Panc1 (cell line): ENCODE measurements at regions not wholly inside any gene's neighbourhood (a gene's known extent, or its start where the extent isn't known, plus 50 kb on each side); places are given as distances from the start of the nearest gene placed in this dataset.

Experiments used
- ATAC-seq: fragments of 200-7000 bp; cut with Tn5 transposase; 2 replicates; pipeline ENCODE4 v1.9.1; 2020; ENCODE audit warnings: mild to moderate bottlenecking, moderate library complexity
- BruUV-seq: library from RNA; stranded (reverse); fragments of 400-500 nt; replicated peaks from 2 replicates; lab custom pipeline; 2021; lab: Mats Ljungman, UMichigan
- CTCF ChIA-PET: fragments of 300-600 bp; sonication (Branson Sonifier 250); formaldehyde crosslinking; loops from one replicate; lab custom pipeline; 2022; ENCODE audit warnings: antibody characterized with exemption; lab: Charles Lee
- POLR2A ChIA-PET: fragments of 300-600 bp; sonication (Branson Sonifier 250); formaldehyde crosslinking; loops from one replicate; lab custom pipeline; 2022; ENCODE audit warnings: antibody characterized with exemption; lab: Charles Lee
- DNase-seq: peaks from one replicate; pipeline ENCODE4 v3.0.0-alpha.2; 2010; ENCODE audit warnings: low read depth, low spot score
- H3K27ac ChIP-seq: 2 replicates; pipeline ENCODE4 v1.5.1; 2011; ENCODE audit warnings: mild to moderate bottlenecking, low read length, inconsistent platforms
- H3K27me3 ChIP-seq: fragments of 200-500 bp; sonication (Bioruptor generic); 2 replicates; pipeline ENCODE4 v1.6.0; 2014; ENCODE audit warnings: low read length, inconsistent platforms; ENCODE audit not compliant: control insufficient read depth, insufficient read depth
- H3K36me3 ChIP-seq: fragments of 200-500 bp; sonication (Bioruptor generic); 2 replicates; pipeline ENCODE4 v1.5.1; 2014; ENCODE audit warnings: inconsistent platforms, mild to moderate bottlenecking, low read length, moderate library complexity; ENCODE audit not compliant: control insufficient read depth, insufficient read depth
- H3K4me1 ChIP-seq: 2 replicates; pipeline ENCODE4 v1.5.1; 2011; ENCODE audit warnings: inconsistent platforms, mild to moderate bottlenecking, low read length, moderate library complexity; ENCODE audit not compliant: control insufficient read depth, insufficient read depth
- H3K4me3 ChIP-seq, 2 experiments: 2 replicates each; pipeline ENCODE4 v1.5.1; 2011 to 2012; ENCODE audit warnings: low read depth in 2 of 2, low read length in 2 of 2, mild to moderate bottlenecking in 2 of 2, inconsistent platforms in 1 of 2, moderate library complexity in 1 of 2
- H3K9me3 ChIP-seq: fragments of 200-500 bp; sonication (Bioruptor generic); 2 replicates; pipeline ENCODE4 v1.5.1; 2014; ENCODE audit warnings: low read depth, mild to moderate bottlenecking, inconsistent platforms, low read length, moderate library complexity; ENCODE audit not compliant: control insufficient read depth, insufficient read depth
- POLR2AphosphoS5 ChIP-seq: IDR thresholded peaks from 2 replicates; pipeline ENCODE4 v1.6.1; 2012; ENCODE audit warnings: mild to moderate bottlenecking, low read depth, low read length, moderate library complexity
- SIN3A ChIP-seq: IDR thresholded peaks from 2 replicates; pipeline ENCODE4 v1.6.1; 2012; ENCODE audit warnings: low read depth, mild to moderate bottlenecking, low read length, moderate library complexity, borderline replicate concordance; ENCODE audit not compliant: insufficient read depth
- TCF7L2 ChIP-seq: IDR thresholded peaks from 2 replicates; pipeline ENCODE4 v1.6.1; 2011; ENCODE audit warnings: mild to moderate bottlenecking, low read depth, low read length, inconsistent platforms
- in situ Hi-C: cut with HindIII; loops from 2 replicates; pipeline ENCODE4 v1.10.0; 2016; ENCODE audit warnings: low sequenced_read_pairs, low pct_unique_long_range_greater_than_20kb
- intact Hi-C: fragments of 100-400 bp; cut with micrococcal nuclease; formaldehyde crosslinking; loops from one replicate; pipeline ENCODE4 v1.10.0; 2022; ENCODE audit not compliant: unreplicated experiment
- TF ChIP-seq, protein P1 (sequence below), 2 experiments: IDR thresholded peaks; 2 replicates each; pipeline ENCODE4 v1.6.1; 2011 to 2012; ENCODE audit warnings: low read depth in 2 of 2, control low read depth in 1 of 2, low read length in 1 of 2, mild to moderate bottlenecking in 1 of 2, moderate library complexity in 1 of 2; ENCODE audit not compliant: insufficient read depth in 1 of 2
- TF ChIP-seq, protein P2 (sequence below): fragments of 450-650 bp; IDR thresholded peaks from 2 replicates; pipeline ENCODE4 v1.5.1; 2017; ENCODE audit warnings: mild to moderate bottlenecking

DNA sequence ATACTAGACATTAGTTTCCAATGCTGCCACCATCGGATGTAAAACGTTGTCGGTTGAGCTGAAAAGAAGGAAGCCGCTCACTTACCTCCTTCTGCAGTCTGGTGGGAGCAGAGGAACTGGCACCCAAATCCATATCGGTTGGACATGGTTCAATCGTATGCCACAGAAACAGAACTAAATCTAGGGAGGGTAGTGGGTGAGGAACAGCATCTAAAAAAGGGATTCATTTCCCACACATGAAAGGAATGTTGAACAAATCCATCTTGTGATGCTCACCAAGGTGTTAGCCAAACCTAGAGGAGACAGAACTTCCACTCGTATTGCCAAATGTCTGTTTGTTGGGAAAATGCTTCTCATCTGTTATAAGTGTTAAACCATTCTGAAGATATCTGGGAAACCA, 532.7 kb downstream of the NLGN4X start:
- H3K27me3 ChIP-seq = no peaks in the 10 kb centered on the region
- in situ Hi-C loops (no loop called here), intact Hi-C loops (no loop called here)
- TF ChIP-seq, protein P1, sequence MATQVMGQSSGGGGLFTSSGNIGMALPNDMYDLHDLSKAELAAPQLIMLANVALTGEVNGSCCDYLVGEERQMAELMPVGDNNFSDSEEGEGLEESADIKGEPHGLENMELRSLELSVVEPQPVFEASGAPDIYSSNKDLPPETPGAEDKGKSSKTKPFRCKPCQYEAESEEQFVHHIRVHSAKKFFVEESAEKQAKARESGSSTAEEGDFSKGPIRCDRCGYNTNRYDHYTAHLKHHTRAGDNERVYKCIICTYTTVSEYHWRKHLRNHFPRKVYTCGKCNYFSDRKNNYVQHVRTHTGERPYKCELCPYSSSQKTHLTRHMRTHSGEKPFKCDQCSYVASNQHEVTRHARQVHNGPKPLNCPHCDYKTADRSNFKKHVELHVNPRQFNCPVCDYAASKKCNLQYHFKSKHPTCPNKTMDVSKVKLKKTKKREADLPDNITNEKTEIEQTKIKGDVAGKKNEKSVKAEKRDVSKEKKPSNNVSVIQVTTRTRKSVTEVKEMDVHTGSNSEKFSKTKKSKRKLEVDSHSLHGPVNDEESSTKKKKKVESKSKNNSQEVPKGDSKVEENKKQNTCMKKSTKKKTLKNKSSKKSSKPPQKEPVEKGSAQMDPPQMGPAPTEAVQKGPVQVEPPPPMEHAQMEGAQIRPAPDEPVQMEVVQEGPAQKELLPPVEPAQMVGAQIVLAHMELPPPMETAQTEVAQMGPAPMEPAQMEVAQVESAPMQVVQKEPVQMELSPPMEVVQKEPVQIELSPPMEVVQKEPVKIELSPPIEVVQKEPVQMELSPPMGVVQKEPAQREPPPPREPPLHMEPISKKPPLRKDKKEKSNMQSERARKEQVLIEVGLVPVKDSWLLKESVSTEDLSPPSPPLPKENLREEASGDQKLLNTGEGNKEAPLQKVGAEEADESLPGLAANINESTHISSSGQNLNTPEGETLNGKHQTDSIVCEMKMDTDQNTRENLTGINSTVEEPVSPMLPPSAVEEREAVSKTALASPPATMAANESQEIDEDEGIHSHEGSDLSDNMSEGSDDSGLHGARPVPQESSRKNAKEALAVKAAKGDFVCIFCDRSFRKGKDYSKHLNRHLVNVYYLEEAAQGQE (IDR thresholded peaks at IDR 0.05; ENCODE audit: insufficient read depth in 1 of 2, low read depth in 2 of 2, low read length in 1 of 2) = no peak
- H3K36me3 ChIP-seq = no peaks in the 10 kb centered on the region
- H3K9me3 ChIP-seq = no peaks in the 10 kb centered on the region
- H3K27ac ChIP-seq = no peak overlapping the region
- POLR2A ChIA-PET = no interaction called here
- BruUV-seq = no TSS peak
- DNase-seq (no peak), ATAC-seq (no peak)
- CTCF ChIA-PET = no interaction called here
- H3K4me3 ChIP-seq = no peak overlapping the region
- H3K4me1 ChIP-seq = no peaks in the 10 kb centered on the region

DNA sequence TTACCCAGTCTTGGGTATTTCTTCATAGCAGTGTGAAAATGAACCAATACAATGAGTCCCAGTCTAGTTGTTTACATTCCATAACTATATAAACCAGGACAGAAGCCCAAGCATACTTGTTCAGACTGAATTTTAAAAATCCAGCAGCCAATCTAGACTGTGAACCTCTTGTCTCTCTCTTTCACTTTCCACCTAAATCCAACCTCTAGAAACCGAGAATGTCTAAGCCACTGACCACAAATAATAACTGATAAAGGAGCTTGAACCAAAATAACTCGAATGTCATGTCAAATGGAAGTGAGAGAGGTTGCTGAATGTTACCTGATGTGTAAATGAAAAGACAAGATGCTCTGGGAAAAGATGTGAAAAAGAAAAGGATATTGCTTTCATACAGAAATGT, 544.7 kb downstream of the NLGN4X start:
- Histone ChIP-seq H3K4me3 (no peak overlapping the region), H3K27me3 (no peaks in the 10 kb centered on the region), H3K4me1 (no peaks in the 10 kb centered on the region), H3K36me3 (no peaks in the 10 kb centered on the region), H3K9me3 (no peaks in the 10 kb centered on the region), H3K27ac (no peak overlapping the region)
- POLR2A ChIA-PET = no interaction called here
- in situ Hi-C loops (no loop called here), intact Hi-C loops (no loop called here)
- CTCF ChIA-PET = no interaction called here
- ATAC-seq = no peak
- no peak for DNase-seq
- no peak for TF ChIP-seq TCF7L2
- no peak for TF ChIP-seq POLR2AphosphoS5
- TF ChIP-seq, protein P2, sequence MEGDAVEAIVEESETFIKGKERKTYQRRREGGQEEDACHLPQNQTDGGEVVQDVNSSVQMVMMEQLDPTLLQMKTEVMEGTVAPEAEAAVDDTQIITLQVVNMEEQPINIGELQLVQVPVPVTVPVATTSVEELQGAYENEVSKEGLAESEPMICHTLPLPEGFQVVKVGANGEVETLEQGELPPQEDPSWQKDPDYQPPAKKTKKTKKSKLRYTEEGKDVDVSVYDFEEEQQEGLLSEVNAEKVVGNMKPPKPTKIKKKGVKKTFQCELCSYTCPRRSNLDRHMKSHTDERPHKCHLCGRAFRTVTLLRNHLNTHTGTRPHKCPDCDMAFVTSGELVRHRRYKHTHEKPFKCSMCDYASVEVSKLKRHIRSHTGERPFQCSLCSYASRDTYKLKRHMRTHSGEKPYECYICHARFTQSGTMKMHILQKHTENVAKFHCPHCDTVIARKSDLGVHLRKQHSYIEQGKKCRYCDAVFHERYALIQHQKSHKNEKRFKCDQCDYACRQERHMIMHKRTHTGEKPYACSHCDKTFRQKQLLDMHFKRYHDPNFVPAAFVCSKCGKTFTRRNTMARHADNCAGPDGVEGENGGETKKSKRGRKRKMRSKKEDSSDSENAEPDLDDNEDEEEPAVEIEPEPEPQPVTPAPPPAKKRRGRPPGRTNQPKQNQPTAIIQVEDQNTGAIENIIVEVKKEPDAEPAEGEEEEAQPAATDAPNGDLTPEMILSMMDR = no peak
- TF ChIP-seq SIN3A = no peak
- TF ChIP-seq, protein P1 (IDR thresholded peaks at IDR 0.05; ENCODE audit: insufficient read depth in 1 of 2, low read depth in 2 of 2, low read length in 1 of 2) = no peak
- no TSS peak for BruUV-seq
